Nephron (organoid): ENCODE measurements at regions not wholly inside any gene's neighbourhood (a gene's known extent, or its start where the extent isn't known, plus 50 kb on each side); places are given as distances from the start of the nearest gene placed in this dataset.

Experiments
- H3K27ac Mint-ChIP-seq, 3 experiments: 2 replicates each; pipeline ENCODE4 v1.8.0; 2020; ENCODE audit warnings: mixed read lengths in 3 of 3, mild to moderate bottlenecking in 2 of 3, moderate library complexity in 1 of 3
- H3K27me3 Mint-ChIP-seq: 2 replicates; pipeline ENCODE4 v1.8.0; 2021; ENCODE audit warnings: low read depth, mild to moderate bottlenecking, moderate library complexity, mixed read lengths
- H3K36me3 Mint-ChIP-seq: 2 replicates; pipeline ENCODE4 v1.8.0; 2020; ENCODE audit warnings: low read depth, mixed read lengths
- H3K4me1 Mint-ChIP-seq: 2 replicates; pipeline ENCODE4 v1.8.0; 2020; ENCODE audit warnings: mixed read lengths
- H3K4me3 Mint-ChIP-seq, 3 experiments: 2 replicates each; pipeline ENCODE4 v1.8.0; 2020; ENCODE audit warnings: mild to moderate bottlenecking in 3 of 3, mixed read lengths in 3 of 3, moderate library complexity in 2 of 3
- H3K9me3 Mint-ChIP-seq: 2 replicates; pipeline ENCODE4 v1.8.0; 2020; ENCODE audit warnings: mixed read lengths
- TF ChIP-seq, protein P1 (sequence below), 3 experiments: fragments of 200-600 bp; sonication (generic); IDR thresholded peaks; one replicate each; pipeline ENCODE4 v1.5.0; 2021; ENCODE audit warnings: antibody characterized with exemption in 3 of 3; ENCODE audit not compliant: unreplicated experiment in 3 of 3

GRCh38 chr7:21326241-21326640 lies 101.6 kb upstream of the SP4 start:
- Mint-ChIP-seq H3K4me3 (no peak overlapping the region), H3K4me1 (no peaks in the 10 kb centered on the region), H3K36me3 (no peaks in the 10 kb centered on the region), H3K9me3 (peaks cover 2% of the 10 kb centered on the region), H3K27me3 (no peaks in the 10 kb centered on the region), H3K27ac (no peak overlapping the region)
- TF ChIP-seq, protein P1, sequence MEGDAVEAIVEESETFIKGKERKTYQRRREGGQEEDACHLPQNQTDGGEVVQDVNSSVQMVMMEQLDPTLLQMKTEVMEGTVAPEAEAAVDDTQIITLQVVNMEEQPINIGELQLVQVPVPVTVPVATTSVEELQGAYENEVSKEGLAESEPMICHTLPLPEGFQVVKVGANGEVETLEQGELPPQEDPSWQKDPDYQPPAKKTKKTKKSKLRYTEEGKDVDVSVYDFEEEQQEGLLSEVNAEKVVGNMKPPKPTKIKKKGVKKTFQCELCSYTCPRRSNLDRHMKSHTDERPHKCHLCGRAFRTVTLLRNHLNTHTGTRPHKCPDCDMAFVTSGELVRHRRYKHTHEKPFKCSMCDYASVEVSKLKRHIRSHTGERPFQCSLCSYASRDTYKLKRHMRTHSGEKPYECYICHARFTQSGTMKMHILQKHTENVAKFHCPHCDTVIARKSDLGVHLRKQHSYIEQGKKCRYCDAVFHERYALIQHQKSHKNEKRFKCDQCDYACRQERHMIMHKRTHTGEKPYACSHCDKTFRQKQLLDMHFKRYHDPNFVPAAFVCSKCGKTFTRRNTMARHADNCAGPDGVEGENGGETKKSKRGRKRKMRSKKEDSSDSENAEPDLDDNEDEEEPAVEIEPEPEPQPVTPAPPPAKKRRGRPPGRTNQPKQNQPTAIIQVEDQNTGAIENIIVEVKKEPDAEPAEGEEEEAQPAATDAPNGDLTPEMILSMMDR (IDR thresholded peaks at IDR 0.05; ENCODE audit: unreplicated experiment in 3 of 3), result no peak

DNA sequence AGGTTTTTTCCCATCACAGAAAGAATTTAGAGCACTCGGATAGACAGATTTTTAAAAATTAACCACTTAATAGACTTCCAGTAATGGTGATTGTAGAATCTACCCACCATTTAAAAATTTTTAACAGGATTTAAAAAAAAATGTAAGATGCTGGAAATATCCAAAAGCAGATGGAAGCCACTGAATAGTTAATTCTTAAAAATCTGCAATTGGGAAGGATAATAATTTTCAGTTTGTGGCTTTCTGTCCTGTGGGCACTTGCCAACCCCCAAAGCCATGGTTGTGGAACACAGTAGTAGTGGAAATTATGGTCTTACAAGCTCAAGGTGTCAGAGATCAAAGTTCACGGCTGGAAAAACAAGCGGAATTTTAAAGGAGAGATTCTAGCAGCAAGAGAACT lies 101.0 kb upstream of the SP4 start:
- Mint-ChIP-seq H3K27me3 (no peaks in the 10 kb centered on the region), H3K4me3 (no peak overlapping the region), H3K4me1 (no peaks in the 10 kb centered on the region), H3K36me3 (no peaks in the 10 kb centered on the region), H3K9me3 (peaks cover 2% of the 10 kb centered on the region), H3K27ac (peak overlapping the region in 1 of 3 experiments; percentile 22)
- TF ChIP-seq, protein P1 (IDR thresholded peaks at IDR 0.05; ENCODE audit: unreplicated experiment in 3 of 3), result no peak

- H3K36me3 Mint-ChIP-seq, result no peaks in the 10 kb centered on the region
- H3K27me3 Mint-ChIP-seq, result no peaks in the 10 kb centered on the region
- no peak overlapping the region for H3K4me3 Mint-ChIP-seq
- peaks cover 2% of the 10 kb centered on the region for H3K9me3 Mint-ChIP-seq
- TF ChIP-seq, protein P1 (IDR thresholded peaks at IDR 0.05; ENCODE audit: unreplicated experiment in 3 of 3), result no peak
- H3K4me1 Mint-ChIP-seq, result no peaks in the 10 kb centered on the region
- peak overlapping the region in 1 of 3 experiments; percentile 22 for H3K27ac Mint-ChIP-seq
Observed at GRCh38 chr7:21327422-21328409, 100.2 kb upstream of the SP4 start.

DNA sequence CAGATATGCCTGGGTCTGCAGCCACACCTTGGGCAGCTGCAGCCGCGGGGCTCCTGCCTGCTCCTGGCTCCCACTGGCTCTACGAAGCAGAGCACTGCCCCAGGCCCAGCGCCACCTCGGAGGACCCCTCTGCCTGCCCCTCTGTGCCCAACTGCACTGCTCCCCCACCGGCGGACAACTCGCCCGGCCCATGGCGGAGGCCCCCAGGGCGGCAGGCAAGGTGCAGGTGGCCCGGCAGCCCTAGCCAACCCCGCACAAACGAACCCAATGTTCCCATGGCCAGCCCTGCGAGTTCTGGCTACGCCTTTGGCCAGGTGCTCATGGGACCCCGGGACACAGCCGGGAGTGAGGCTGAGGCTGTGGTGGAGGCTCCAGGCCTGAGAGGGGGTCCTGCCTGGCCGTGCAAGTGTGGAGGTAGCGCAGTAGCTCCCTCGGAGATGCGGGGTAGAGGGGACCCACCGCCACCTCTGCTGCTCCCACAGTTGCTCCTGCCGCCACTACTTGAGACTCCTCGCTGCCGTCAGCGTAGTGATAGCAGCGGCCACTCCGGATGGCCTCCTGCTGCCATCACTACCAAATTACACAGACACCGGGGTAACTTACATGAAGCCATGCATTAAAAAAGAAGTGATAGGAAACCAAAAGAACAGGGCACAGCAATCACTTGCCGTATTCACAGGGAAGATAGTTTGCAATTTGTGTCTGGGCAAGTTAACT lies 97.3 kb upstream of the SP4 start:
- Mint-ChIP-seq H3K9me3 (peaks cover 2% of the 10 kb centered on the region), H3K36me3 (no peaks in the 10 kb centered on the region), H3K4me1 (no peaks in the 10 kb centered on the region), H3K4me3 (no peak overlapping the region), H3K27ac (no peak overlapping the region), H3K27me3 (no peaks in the 10 kb centered on the region)
- TF ChIP-seq, protein P1 (IDR thresholded peaks at IDR 0.05; ENCODE audit: unreplicated experiment in 3 of 3), result no peak

- no peaks in the 10 kb centered on the region for H3K27me3 Mint-ChIP-seq
- TF ChIP-seq, protein P1 (IDR thresholded peaks at IDR 0.05; ENCODE audit: unreplicated experiment in 3 of 3), result no peak
- no peak overlapping the region for H3K4me3 Mint-ChIP-seq
- no peaks in the 10 kb centered on the region for H3K36me3 Mint-ChIP-seq
- peaks cover 2% of the 10 kb centered on the region for H3K9me3 Mint-ChIP-seq
- no peak overlapping the region for H3K27ac Mint-ChIP-seq
- H3K4me1 Mint-ChIP-seq, result no peaks in the 10 kb centered on the region
Observed at GRCh38 chr7:21334906-21335305, 93.0 kb upstream of the SP4 start.
